ENCODE measurements at regions not wholly inside any gene's neighbourhood (a gene's known extent, or its start where the extent isn't known, plus 50 kb on each side); places are given as distances from the start of the nearest gene placed in this dataset.

DNA sequence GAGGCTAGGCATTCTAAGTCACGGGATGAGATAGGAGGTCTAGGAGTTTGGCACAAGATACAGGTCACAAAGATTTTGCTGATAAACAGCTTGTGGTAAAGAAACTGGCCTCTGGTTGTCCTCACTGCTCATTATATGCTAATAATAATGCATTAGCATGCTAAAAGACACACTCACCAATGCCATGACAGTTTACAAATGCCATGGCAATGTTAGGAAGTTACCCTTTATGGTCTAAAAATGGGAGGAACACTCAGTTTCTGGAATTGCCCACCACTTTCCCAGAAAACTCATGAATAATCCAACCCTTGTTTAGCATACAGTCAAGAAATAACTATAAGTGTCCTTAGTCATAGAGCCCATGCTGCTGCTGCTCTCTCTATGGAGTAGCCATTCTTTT is 286.9 kb downstream of the ZNF674 start:
- DNase-seq (no peak), ATAC-seq (no peak), FAIRE-seq (no peak)
- Histone ChIP-seq H3K9me3 (no peaks in the 10 kb centered on the region), H3K27me3 (peaks cover 0 to 13% (median 0%) of the 10 kb centered on the region in 4 donors), H3K27ac (no peak overlapping the region), H3K36me3 (no peaks in the 10 kb centered on the region), H3K4me1 (no peaks in the 10 kb centered on the region), H3K4me3 (no peak overlapping the region)
- WGBS, 2 donors, result 52 to 62% methylated on average over 1 of the region's 1 CpG
- TF ChIP-seq, protein P1, sequence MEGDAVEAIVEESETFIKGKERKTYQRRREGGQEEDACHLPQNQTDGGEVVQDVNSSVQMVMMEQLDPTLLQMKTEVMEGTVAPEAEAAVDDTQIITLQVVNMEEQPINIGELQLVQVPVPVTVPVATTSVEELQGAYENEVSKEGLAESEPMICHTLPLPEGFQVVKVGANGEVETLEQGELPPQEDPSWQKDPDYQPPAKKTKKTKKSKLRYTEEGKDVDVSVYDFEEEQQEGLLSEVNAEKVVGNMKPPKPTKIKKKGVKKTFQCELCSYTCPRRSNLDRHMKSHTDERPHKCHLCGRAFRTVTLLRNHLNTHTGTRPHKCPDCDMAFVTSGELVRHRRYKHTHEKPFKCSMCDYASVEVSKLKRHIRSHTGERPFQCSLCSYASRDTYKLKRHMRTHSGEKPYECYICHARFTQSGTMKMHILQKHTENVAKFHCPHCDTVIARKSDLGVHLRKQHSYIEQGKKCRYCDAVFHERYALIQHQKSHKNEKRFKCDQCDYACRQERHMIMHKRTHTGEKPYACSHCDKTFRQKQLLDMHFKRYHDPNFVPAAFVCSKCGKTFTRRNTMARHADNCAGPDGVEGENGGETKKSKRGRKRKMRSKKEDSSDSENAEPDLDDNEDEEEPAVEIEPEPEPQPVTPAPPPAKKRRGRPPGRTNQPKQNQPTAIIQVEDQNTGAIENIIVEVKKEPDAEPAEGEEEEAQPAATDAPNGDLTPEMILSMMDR (IDR thresholded peaks at IDR 0.05), result no peak
- intact Hi-C loops (cut with DNase I), result no loop called here

DNA sequence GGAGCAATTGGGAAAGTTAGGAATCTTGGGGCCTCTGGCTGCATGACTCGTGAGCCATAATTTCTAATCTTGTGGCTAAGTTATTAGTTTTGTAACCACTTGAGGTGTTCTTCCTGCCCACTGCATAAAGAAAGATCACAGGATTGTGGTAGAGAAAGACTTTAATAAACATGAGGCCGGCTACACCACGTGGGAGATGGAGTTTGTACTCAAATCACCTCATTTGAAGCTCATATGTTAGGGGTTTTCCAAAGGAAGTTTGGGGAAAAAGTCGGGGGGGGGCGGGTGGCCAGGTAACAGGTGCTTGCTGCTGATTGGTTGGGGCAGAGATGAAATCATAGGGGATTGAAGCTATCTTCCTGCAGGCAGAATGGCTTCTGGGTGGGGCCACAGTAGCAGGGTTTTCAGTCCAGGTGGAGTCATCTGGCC is 287.8 kb downstream of the ZNF674 start:
- no peaks in the 10 kb centered on the region for H3K36me3 ChIP-seq
- FAIRE-seq, result no peak
- intact Hi-C loops (cut with DNase I), result no loop called here
- H3K4me1 ChIP-seq, result no peaks in the 10 kb centered on the region
- no peak for DNase-seq
- TF ChIP-seq, protein P1 (IDR thresholded peaks at IDR 0.05), result no peak
- H3K4me3 ChIP-seq, result no peak overlapping the region
- WGBS, 2 donors, result 64 to 65% methylated on average over 5 of the region's 5 CpGs
- H3K27me3 ChIP-seq, result peaks cover 0 to 13% (median 0%) of the 10 kb centered on the region in 4 donors
- no peak for ATAC-seq
- H3K27ac ChIP-seq, result no peak overlapping the region
- H3K9me3 ChIP-seq, result no peaks in the 10 kb centered on the region

DNA sequence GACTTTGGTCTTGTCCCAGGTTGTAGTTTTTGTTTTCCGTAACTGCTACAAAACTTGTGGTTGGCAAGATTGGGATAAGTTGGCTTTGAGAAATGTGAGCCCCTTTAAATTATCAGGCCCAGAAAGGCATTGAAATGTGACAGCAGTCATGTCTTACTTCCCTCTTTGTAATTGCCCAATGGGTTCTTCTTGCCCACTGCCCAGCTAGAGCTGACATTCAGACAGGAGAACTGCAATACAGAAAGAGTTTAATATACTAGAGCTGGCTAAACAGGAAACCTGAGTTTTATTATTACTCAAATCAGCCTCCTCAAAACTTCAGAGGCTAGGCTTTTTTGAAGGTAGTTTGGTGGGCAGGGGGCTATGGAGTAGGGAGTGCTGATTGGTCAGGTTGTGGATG is 288.3 kb downstream of the ZNF674 start:
- TF ChIP-seq, protein P1 (IDR thresholded peaks at IDR 0.05), result no peak
- no peak for FAIRE-seq
- H3K9me3 ChIP-seq, result no peaks in the 10 kb centered on the region
- H3K4me1 ChIP-seq, result no peaks in the 10 kb centered on the region
- DNase-seq, result no peak
- peaks cover 0 to 13% (median 0%) of the 10 kb centered on the region in 4 donors for H3K27me3 ChIP-seq
- ATAC-seq, result no peak
- intact Hi-C loops (cut with DNase I), result no loop called here
- H3K36me3 ChIP-seq, result no peaks in the 10 kb centered on the region
- 89 to 93% methylated on average over 1 of the region's 1 CpG for WGBS, 2 donors
- no peak overlapping the region for H3K4me3 ChIP-seq
- H3K27ac ChIP-seq, result no peak overlapping the region

DNA sequence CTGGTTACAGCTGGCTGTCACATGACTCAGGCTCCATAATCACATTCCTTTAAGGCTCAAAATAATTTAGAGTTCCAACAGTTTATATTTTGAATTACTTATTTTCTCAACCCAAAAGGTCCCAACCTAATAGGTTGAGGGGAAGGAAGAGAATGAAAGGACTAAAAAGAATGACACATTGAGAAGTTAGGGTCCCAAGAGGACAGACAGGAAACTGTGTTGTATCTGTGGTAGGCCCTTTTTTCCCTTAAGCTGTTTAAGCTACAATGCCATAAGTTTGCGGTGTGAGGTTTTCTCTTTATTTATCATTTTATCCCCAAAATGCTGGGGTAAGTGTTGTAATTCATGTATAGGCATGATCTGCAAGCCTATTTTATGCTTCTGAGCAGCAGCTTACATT is 290.2 kb downstream of the ZNF674 start:
- FAIRE-seq, result no peak
- TF ChIP-seq, protein P1 (IDR thresholded peaks at IDR 0.05), result no peak

DNA sequence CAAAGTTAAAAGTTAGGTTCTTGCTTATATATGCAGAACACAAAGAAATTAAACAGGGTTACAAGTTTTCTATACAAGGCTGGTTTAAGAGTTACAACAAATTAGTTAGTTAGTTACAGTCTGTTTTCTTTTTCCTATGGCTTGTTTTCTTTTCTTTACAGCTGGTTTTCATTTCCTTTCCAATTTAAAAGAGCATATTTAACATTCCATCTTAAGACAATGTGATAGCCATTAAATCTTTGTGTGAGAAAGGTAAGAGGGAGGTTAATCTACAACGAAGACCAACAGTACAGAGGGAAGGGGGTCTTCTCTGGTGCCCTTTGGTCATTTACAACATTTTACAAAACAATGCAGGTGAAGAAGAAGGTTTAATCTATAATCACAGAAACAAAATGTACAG is 290.6 kb downstream of the ZNF674 start:
- H3K27me3 ChIP-seq, result peaks cover 0 to 8% (median 0%) of the 10 kb centered on the region in 4 donors
- ATAC-seq (no peak), DNase-seq (no peak), FAIRE-seq (no peak)
- TF ChIP-seq, protein P1 (IDR thresholded peaks at IDR 0.05), result no peak
- no peak overlapping the region for H3K27ac ChIP-seq
- WGBS, 2 donors, result 6 to 11% methylated on average over 1 of the region's 1 CpG
- no peak overlapping the region for H3K4me3 ChIP-seq
- H3K36me3 ChIP-seq, result no peaks in the 10 kb centered on the region
- no peaks in the 10 kb centered on the region for H3K9me3 ChIP-seq
- intact Hi-C loops (cut with DNase I), result no loop called here
- no peaks in the 10 kb centered on the region for H3K4me1 ChIP-seq

More for the DNA sequence above, 290.2 kb downstream of the ZNF674 start:
- H3K4me3 ChIP-seq, result no peak overlapping the region
- intact Hi-C loops (cut with DNase I), result no loop called here
- no peak overlapping the region for H3K27ac ChIP-seq
- 88 to 96% methylated on average over 1 of the region's 1 CpG for WGBS, 2 donors
- DNase-seq (no peak), ATAC-seq (no peak)
- H3K4me1 ChIP-seq, result no peaks in the 10 kb centered on the region
- peaks cover 0 to 10% (median 0%) of the 10 kb centered on the region in 4 donors for H3K27me3 ChIP-seq
- no peaks in the 10 kb centered on the region for H3K36me3 ChIP-seq
- H3K9me3 ChIP-seq, result no peaks in the 10 kb centered on the region
